HG03064 (cell line): ENCODE measurements at regions not wholly inside any gene's neighbourhood (a gene's known extent, or its start where the extent isn't known, plus 50 kb on each side); places are given as distances from the start of the nearest gene placed in this dataset.

Source experiments
- ATAC-seq: cut with Tn5 transposase; IDR thresholded peaks from one replicate; pipeline ENCODE4 v1.9.1; 2021; ENCODE audit warnings: low read depth; ENCODE audit not compliant: unreplicated experiment

DNA sequence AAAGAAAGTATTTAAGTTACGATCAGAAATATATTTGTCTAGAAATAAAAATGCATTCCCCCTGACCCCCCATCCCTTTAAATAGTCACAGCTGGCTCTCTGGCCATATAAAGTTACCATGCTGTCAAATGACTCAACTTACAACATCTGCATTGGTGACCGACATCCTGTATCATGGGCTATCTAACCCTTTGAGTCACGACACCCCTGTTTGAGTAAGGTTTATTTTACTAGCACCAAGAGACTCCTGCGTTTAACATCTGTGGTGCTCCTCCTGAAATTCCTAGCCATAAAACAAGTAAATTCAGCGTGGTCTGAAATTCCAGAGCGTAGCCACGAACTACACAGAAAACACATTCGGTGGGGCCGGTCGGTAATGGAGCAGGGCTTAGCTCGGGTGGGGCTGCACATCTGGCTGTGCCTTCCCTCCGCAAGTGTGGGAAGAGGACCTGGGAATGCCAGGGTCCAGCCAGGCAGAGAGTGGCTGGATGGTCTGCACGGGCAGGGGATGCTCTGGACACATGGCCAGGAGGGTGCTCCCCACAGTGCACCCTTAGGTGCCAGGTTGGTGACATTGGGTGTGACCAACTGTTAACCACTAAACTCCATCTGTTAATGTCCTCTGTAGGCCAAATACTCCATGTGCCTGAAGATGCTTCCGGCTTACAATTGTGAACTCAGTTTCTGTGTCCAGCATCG is 53.0 kb upstream of the CLDN14 start:
- ATAC-seq, result no peak

DNA sequence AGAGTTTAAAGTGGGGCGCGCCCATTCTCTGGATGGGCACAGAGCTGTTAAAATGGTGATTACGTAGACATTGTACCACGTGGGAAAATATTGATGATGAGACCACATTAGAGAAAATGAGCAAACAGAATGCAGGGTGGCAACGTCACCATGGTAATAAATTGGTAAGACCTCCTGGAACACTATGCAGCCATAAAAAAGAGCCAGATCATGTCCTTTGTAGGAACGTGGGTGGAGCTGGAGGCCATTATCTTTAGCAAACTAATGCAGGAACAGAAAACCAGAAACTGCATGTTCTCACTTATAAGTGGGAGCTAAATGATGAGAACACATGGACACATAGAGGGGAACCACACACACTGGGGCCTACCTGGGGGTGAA is 53.5 kb upstream of the CLDN14 start:
- ATAC-seq, result no peak

DNA sequence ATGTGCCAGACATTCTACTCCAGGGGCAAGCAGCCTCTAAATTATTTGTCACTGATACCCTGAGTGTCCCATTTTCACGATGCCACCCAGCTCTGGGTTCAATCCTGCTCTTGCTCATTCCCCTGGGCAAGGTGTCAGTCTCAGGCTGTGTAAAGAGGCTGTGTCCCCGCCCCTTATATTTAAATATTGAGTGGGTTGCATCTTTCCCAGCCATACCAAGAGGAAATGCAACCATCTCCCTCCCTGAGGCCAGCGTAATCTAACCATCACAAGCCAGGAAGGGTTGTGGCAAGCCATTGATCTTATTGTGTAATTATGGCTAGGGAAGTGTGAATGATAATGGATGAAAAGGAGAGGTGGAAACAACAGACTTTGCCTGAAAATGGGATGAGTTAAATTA is 54.7 kb upstream of the CLDN14 start:
- ATAC-seq, result no peak

DNA sequence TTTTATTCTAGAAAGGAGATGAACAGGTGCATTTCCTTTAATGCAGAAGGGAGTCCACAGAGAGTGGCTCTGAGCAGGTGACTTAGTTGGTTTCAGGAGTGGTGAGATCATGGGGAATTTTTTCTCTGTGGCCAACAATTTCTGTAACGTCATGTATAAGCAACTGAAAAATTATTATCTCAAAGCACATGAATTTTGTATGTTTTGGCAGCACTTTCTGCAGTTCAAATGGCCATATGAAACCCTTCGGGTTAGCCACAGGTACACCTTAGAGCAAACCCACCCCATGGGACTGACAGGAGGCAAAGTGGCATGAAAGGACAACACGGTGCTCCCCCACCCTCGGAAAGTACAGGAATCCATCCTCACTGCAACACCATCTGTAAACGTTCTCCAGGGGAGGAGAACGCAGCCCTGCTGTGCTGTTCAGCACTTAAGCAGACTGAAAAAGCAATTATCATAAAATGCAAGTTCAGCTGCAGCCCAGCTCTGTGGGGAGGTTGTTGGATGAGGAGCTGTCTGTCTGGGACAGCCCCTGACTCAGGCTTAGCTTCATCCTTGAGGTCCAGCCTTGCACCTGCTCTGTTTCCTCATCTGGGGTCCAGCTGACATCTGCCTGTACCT is 55.8 kb upstream of the CLDN14 start:
- peak; percentile 72 for ATAC-seq

DNA sequence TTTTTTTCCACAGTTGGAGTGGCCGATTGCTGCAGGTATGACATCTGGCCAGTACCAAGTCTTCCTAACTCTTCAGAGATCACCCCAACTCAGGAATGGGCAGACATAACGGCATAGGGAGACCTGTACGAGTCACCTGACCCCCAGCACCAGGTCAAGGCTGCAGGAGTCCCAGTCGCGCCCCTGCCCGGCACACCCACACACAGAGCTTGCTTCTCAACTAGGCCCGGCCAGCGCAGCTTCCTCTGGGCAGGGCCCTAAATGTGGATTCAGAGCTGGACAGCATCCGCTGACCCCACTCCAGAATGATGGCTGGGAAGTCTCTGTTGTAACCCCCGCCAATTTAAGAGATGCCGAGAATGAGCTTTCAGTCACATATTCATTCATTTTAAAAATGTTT is 58.8 kb upstream of the CLDN14 start:
- ATAC-seq, result no peak

DNA sequence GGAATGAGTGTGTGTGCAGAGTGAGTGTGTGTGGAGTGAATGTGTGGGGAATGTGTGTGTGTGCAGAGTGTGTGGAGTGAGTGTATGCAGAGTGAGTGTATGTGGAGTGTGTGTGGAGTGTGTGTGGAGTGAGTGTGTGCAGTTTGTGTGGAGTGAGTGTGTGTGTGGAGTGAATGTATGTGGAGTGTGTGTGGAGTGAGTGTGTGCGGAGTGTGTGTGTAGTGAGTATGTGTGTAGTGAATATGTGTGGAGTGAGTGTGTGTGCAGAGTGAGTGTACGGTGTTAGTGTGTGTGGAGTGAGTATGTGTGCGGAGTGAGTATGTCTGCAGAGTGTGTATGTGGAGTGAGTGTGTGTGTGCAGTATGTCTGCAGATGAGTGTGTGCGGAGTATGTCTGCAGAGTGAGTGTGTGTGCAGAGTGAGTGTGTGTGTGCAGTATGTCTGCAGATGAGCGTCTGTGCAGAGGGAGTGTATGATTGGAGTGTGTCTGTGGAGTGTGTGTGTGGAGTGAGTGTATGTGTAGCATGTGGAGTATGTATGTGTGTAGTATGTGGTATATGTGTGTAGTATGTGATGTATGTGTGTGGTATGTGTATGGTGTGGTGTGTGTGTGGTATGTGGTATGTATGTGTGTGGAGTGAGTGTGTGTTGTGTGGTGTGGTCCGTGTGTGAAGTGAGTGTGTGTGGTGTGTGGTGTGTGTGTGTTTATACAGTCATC is 59.7 kb upstream of the CLDN14 start:
- no peak for ATAC-seq

DNA sequence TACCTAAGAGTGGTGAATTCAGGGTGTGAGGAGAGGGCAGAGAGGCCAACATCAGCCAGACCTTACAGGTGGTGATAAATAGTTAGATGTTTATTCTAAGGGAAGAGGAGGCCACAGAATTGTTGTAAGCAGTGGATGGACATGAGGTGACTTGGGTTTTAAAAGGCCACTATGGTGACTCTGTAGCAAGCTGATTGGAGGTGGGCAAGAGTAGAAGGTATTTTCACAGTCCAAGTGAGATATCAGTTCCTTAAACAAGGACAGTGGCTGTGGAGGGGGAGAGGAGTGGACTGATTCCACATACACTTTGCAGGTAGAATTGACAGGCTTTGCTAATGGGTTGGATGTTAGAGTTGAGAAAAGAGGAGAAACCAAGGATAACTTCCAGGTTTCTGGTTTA is 60.8 kb upstream of the CLDN14 start:
- ATAC-seq, result no peak

DNA sequence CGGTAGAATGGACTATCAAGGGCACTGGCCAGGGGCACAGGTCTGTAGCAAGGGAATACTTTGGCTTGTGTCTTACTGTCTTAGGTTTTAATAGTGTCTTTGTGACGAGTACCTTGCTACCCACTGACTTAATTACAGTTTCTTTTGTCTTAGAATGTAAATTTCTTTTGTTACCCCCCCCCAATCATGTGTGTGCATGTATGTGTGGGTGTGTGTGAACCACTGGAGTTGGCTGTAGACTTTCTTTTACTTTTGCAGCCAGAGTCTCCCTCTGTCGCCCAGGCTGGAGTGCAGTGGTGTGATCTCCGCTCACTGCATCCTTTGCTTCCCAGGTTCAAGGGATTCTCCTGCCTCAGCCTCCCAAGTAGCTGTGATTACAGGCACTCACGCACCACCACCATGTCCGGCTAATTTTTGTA is 61.8 kb upstream of the CLDN14 start:
- no peak for ATAC-seq

DNA sequence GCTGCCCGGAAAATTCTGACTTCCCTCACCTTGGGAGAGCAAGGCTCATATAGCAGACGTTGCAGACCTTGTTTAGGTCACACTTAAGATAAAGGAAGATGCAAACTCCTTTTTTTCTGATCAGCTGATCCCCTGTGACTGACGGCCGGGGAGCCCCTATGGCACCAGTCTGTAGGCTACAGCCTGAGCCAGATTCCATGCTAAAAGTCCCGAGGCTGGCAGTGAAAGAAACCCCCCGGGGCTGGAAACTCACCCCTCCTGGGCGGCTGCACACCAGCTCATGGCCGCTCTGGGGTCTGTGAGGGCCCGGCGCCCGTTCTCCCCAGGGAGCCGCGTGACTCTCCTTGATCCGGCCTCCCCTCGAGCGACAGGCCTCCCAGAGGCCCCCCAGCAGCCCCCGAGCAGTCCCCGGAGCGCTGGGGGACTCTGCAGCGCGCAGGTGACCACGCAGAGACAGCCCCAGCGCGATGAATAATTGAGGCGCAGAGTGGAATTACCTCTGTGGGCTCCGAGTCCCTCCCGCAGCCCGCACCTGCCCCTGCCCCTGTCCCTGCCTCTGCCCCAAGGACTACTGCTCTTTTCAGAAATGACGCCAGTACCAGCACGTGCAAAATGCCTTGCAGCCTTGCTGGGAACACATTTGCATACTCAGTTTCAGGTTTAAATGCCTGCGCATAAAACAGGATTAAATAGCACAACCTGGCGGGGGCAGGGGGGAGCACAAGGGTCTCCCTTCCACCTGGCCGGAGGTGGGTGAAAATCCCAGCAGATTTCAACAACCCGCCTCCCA is 62.6 kb upstream of the CLDN14 start:
- ATAC-seq, result no peak

DNA sequence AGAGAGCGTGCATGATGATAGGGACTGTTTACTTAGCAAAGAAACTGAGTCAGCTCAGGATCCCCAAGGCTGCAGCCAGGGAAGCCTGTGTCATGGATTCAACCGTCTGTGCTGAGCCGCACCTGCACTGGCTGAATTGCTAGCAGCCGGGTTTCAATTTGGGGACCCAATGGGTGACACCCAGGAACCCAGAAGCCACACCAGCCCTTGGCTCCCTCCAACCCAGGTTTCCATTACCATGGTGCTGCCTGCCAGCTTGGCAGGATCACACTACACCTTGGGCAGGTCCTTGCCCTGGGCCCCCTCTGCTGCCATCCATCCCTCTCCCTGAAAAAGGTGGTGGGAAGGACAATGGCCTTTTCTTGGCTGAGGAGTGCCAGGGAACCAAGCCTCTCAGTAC is 64.0 kb upstream of the CLDN14 start:
- ATAC-seq, result no peak

DNA sequence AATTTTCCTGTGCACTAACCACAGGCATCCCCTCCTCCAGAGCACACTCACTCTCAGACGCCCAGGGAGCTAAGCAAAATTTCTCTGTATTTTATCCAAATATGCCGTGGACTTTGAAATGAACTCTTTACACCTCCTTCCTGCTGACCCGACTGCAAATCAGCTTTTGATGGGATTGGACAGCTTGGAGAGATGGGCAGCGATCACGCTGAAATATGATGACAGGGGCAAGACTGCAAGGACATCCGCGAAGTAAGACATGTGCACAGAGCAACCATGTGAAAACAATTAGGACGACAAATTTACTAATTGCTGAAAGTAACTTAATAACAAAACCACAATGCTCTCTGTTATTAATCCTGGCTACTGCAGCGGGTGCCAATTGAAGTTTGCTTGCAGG is 64.6 kb upstream of the CLDN14 start:
- ATAC-seq, result no peak

DNA sequence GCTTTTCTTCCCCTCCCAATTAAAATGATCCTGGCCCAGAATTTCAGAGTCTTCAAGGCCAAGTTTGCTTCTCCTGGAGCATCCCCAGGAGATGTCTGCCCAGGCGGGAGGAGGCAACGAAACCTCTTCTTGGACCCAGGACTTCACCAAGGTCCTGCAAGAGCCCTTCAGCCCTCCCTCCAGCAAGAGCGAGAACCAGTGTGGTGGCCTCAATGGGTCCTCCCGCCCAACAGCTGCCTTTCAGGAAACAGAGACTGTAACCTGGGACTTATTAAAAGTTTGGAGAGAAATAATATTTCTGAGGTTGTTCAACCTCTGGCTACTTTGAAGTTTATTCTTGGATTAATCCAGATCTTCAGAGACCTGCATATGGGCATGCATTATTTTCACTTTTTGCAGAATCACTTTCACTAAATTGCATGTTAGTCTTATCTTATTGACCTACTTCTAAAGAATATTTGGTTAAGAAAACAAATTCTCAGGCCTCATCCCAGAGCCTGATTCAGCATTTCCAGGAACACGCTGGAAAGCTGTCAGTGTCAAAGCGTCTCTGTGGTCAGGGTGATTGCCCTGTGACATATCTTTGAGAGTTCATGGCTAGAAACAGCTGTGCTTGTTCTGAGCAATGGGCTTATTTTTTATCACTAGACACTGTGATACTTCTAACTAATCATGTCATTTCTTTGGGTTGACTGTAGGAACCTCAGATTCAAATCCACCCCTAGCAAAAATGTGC is 66.0 kb upstream of the CLDN14 start:
- ATAC-seq, result no peak

DNA sequence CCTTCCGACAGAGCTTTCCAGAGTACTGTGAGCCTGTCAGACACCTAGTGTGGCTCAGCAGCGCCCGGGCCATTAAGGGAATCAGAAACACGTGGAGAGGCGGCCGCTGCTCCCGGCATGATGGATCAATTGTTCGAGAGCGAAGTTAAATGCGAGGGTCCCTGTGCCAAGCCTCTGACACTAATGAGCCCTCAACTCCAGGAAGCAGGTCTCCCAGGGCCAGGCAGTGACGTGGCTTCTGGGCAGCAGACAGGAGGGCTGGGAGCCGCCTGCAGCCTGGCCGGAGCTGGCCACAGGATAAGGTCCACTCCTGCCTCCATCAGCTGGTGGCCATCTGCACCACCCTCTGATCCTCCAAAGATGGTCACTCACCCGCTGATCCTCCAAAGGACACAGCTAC is 67.5 kb upstream of the CLDN14 start:
- no peak for ATAC-seq

DNA sequence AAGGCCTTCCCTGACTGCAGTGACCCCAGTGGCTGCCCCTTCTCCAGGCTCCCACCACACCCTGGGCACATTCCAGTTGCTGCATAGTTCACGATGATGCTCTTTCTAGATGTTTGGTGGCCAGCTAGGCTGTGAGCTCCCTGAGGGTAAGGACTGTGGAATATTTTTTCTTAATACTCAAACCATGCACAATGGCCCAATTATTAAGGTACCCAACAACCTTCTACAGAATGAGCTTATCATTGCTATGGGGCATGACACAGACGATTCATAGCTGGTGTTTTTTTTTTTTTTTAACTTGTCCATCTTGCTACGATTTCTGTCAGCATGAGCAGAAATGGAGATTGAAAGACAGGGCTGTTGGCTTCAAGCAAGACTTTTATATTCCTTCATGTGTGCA is 68.9 kb upstream of the CLDN14 start:
- ATAC-seq, result no peak

DNA sequence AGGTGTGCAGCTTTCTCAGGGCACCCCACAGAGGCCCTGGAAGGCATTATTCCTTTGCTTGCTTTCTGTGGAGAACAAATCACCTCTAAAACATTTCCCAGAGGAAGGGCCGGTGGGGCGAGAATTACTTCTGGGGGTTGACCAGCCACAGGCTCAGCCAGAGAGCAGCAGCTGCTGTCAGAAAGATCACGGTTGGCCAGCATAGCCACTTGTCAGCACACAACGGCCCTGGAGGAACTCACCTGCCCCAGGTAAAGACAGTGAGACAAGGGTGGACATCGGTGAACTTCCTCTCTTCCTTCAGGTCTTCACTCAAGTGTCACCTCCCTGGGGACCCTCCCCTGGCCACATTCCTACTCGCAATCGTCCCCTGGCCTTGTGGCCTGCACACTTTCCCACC is 69.5 kb upstream of the CLDN14 start:
- no peak for ATAC-seq

DNA sequence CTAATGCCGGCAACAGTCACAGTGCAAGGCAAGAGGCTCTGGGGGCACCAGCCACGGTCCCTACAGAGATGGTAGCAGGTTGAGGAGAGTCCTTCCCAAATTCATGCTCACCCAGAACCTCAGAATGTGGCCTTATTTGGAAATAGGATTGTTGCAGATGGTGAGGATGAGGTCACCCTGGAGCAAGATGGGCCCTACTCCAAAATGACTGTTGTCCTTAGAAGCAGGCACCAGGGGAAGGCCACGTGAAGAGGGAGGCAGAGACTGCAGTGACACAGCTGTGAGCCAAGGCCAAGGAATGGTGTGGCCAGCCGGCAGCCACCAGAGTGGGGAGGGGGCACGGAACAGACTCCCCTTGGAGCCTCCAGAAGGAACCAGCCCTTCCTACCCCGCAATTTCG is 70.8 kb upstream of the CLDN14 start:
- no peak for ATAC-seq

DNA sequence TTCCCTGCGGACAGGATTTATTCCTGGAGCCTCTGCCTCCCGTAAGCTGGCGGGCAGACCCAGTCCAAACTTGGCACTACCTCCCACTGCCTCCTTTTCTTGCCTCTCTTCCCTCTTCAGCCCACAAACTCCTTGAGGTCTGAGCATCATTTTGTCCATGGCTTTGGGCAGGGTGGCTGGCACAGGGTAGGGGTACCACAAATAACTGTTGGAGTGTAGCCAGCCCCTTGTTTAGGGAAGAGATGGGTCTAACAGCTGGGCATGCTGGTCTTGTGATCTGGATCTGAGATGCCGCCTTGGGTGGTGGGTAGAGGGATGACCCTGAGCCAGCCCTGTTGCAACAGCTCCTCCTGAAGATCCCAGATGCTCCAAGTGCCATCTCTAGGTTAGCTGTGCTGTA is 71.4 kb upstream of the CLDN14 start:
- no peak for ATAC-seq

DNA sequence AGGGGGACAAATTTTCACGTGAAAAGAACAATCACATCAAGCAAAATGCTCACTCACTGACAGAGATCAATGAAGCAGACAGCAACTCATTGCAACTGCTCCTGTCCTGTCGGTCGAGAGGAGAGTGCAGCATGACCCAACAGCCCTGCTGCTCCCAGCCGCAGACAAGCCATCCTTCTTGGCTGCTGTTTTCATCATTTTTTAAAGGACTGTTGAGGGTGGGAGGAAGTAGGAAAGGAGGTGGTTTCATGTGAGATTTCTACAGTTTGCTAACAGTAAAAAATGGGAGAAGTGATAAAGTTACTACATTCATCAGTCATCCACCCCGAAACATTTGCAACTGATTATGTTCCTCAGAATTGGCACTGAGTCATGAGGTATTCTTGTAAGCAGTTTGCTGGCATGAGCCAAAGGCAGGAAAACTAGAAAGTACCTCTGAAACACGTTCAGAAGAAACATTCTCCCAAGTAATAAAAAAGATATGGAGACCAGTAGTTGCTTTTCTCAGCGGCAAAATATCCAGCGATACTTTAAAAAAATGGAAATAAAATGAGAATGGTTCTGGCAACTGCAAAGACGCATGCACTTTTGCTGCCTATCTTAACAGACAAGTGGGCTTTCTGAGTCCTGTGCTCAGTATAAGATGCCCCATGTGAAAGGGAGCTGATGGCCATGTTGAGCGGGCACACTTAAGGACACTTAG is 72.0 kb upstream of the CLDN14 start:
- ATAC-seq, result no peak

DNA sequence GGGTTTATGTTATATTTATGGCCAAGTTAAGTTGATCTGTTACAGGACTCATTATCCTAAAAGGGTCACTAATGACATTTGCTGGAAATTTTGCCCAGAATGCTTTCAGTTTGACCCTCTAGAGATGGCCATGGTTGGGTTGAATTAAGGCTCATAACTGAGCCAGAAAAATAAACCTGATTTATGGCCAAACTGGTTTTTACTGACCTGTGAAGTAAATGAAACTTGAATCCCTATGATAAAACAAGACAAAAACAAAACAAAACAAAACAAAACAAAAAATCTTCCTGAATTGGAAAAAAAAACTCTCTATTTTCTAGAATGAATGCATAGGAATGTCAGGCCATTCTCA is 72.5 kb upstream of the CLDN14 start:
- ATAC-seq, result no peak

DNA sequence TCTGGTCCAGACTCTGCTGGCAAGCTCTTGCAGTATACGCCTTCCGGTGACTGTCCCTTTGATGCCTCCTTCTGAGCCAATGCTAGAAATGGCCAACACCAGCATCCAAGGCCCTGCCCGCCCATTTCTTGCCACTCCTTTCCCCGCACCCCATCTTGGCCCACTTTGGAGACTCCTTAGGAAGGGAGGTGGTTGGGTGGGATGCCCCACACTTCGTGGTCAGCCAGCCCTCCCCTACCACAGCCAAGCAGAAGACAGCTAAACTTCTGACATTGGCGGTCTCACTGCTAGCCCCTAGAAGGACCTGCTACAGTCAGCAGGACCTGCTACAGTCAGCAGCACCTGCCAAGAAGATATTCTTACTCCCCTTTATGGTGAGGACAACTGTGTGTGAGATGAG is 73.5 kb upstream of the CLDN14 start:
- ATAC-seq, result no peak
